ENCODE measurements at regions not wholly inside any gene's neighbourhood (a gene's known extent, or its start where the extent isn't known, plus 50 kb on each side); places are given as distances from the start of the nearest gene placed in this dataset.

- Mint-ChIP-seq H3K27me3 (ENCODE audit: unreplicated experiment) (no peaks in the 10 kb centered on the region), H3K4me3 (ENCODE audit: unreplicated experiment) (no peak overlapping the region), H3K27ac (ENCODE audit: unreplicated experiment) (no peak overlapping the region), H3K4me1 (ENCODE audit: unreplicated experiment) (no peaks in the 10 kb centered on the region), H3K9me3 (ENCODE audit: unreplicated experiment) (no peaks in the 10 kb centered on the region), H3K36me3 (ENCODE audit: low read depth, unreplicated experiment) (no peaks in the 10 kb centered on the region)
- no peak for TF ChIP-seq CTCF (IDR thresholded peaks at IDR 0.05; ENCODE audit: unreplicated experiment)
- DNase-seq (ENCODE audit: low spot score): no peak
Observed at GRCh38 chr4:111699165-111699564, 446.1 kb upstream of the FAM241A start.

- H3K27me3 Mint-ChIP-seq (ENCODE audit: unreplicated experiment): no peaks in the 10 kb centered on the region
- TF ChIP-seq CTCF (IDR thresholded peaks at IDR 0.05; ENCODE audit: unreplicated experiment): no peak
- no peaks in the 10 kb centered on the region for H3K9me3 Mint-ChIP-seq (ENCODE audit: unreplicated experiment)
- no peak overlapping the region for H3K27ac Mint-ChIP-seq (ENCODE audit: unreplicated experiment)
- H3K4me3 Mint-ChIP-seq (ENCODE audit: unreplicated experiment): no peak overlapping the region
- no peaks in the 10 kb centered on the region for H3K4me1 Mint-ChIP-seq (ENCODE audit: unreplicated experiment)
- DNase-seq (ENCODE audit: low spot score): no peak
- H3K36me3 Mint-ChIP-seq (ENCODE audit: low read depth, unreplicated experiment): no peaks in the 10 kb centered on the region
Observed at GRCh38 chr4:111701102-111701501, 444.2 kb upstream of the FAM241A start.

- Mint-ChIP-seq H3K4me3 (ENCODE audit: unreplicated experiment) (no peak overlapping the region), H3K36me3 (ENCODE audit: low read depth, unreplicated experiment) (no peaks in the 10 kb centered on the region), H3K9me3 (ENCODE audit: unreplicated experiment) (no peaks in the 10 kb centered on the region)
Observed at GRCh38 chr4:111707491-111707890, 437.8 kb upstream of the FAM241A start.

GRCh38 chr4:111712093-111712677, 433.1 kb upstream of the FAM241A start:
- Mint-ChIP-seq H3K9me3 (ENCODE audit: unreplicated experiment) (no peaks in the 10 kb centered on the region), H3K4me1 (ENCODE audit: unreplicated experiment) (no peaks in the 10 kb centered on the region), H3K27me3 (ENCODE audit: unreplicated experiment) (no peaks in the 10 kb centered on the region), H3K27ac (ENCODE audit: unreplicated experiment) (no peak overlapping the region), H3K4me3 (ENCODE audit: unreplicated experiment) (no peak overlapping the region), H3K36me3 (ENCODE audit: low read depth, unreplicated experiment) (no peaks in the 10 kb centered on the region)
- DNase-seq (ENCODE audit: low spot score): no peak
- TF ChIP-seq CTCF (IDR thresholded peaks at IDR 0.05; ENCODE audit: unreplicated experiment): no peak

More at GRCh38 chr4:111707491-111707890, 437.8 kb upstream of the FAM241A start:
- no peaks in the 10 kb centered on the region for H3K27me3 Mint-ChIP-seq (ENCODE audit: unreplicated experiment)
- no peak for TF ChIP-seq CTCF (IDR thresholded peaks at IDR 0.05; ENCODE audit: unreplicated experiment)
- no peak for DNase-seq (ENCODE audit: low spot score)
- no peak overlapping the region for H3K27ac Mint-ChIP-seq (ENCODE audit: unreplicated experiment)
- H3K4me1 Mint-ChIP-seq (ENCODE audit: unreplicated experiment): no peaks in the 10 kb centered on the region

- TF ChIP-seq CTCF (IDR thresholded peaks at IDR 0.05; ENCODE audit: unreplicated experiment): no peak
- H3K4me3 Mint-ChIP-seq (ENCODE audit: unreplicated experiment): no peak overlapping the region
- no peaks in the 10 kb centered on the region for H3K9me3 Mint-ChIP-seq (ENCODE audit: unreplicated experiment)
- H3K4me1 Mint-ChIP-seq (ENCODE audit: unreplicated experiment): no peaks in the 10 kb centered on the region
- DNase-seq (ENCODE audit: low spot score): no peak
- no peak overlapping the region for H3K27ac Mint-ChIP-seq (ENCODE audit: unreplicated experiment)
- no peaks in the 10 kb centered on the region for H3K36me3 Mint-ChIP-seq (ENCODE audit: low read depth, unreplicated experiment)
- no peaks in the 10 kb centered on the region for H3K27me3 Mint-ChIP-seq (ENCODE audit: unreplicated experiment)
Observed at GRCh38 chr4:111713276-111713675, 432.0 kb upstream of the FAM241A start.
